ENCODE measurements at regions not wholly inside any gene's neighbourhood (a gene's known extent, or its start where the extent isn't known, plus 50 kb on each side); places are given as distances from the start of the nearest gene placed in this dataset.

GRCh38 chr17:31740611-31741082, 118.4 kb downstream of the COPRS start:
- no peak overlapping the region for H2AK5ac ChIP-seq (ENCODE audit: low read depth, low read length)
- no peaks in the 10 kb centered on the region for H3K9me3 ChIP-seq (ENCODE audit: insufficient read depth in 2 of 2, low read depth in 1 of 2, low read length in 1 of 2)
- H3K56ac ChIP-seq (replicated peaks; ENCODE audit: insufficient read length, low read depth, low read length), result no peak overlapping the region
- H2BK20ac ChIP-seq (ENCODE audit: low read length), result no peak overlapping the region
- H3K4ac ChIP-seq (replicated peaks; ENCODE audit: insufficient read length, low read depth, low read length), result no peak overlapping the region
- FAIRE-seq, result no peak
- 74% methylated on average over 4 of the region's 4 CpGs; no CpG with 5 or more reads in 1 of the 2 experiments for WGBS, 2 experiments (ENCODE audit: extremely low coverage in 1 of 2, insufficient coverage in 1 of 2, insufficient read length in 1 of 2, insufficient replicate concordance in 2 of 2, low coverage in 1 of 2, low lambda C conversion rate in 2 of 2, missing lambda C conversion rate in 1 of 2)
- no peak overlapping the region for H3K4me3 ChIP-seq (ENCODE audit: extremely low read depth in 1 of 4, insufficient read depth in 2 of 4, low read depth in 3 of 4, low read length in 4 of 4)
- no peak overlapping the region for H2BK12ac ChIP-seq (ENCODE audit: low read depth, low read length)
- H2AFZ ChIP-seq (ENCODE audit: low read length), result no peak overlapping the region
- no peak overlapping the region for H3K9ac ChIP-seq (replicated peaks in 1 of 4; ENCODE audit: extremely low read depth in 1 of 4, low read depth in 3 of 4, low read length in 3 of 4)
- H3K4me1 ChIP-seq (replicated peaks in 1 of 4; ENCODE audit: control insufficient read depth in 3 of 4, insufficient read depth in 4 of 4, low read length in 3 of 4), result 0 out of 7 replicates have a peak, but pooled peaks cover 0 to 3% (median 0%) of the 10 kb centered on the region in 4 experiments
- H3K23ac ChIP-seq (ENCODE audit: insufficient read length), result no peak overlapping the region
- no peaks in the 10 kb centered on the region for H3K79me2 ChIP-seq (ENCODE audit: control insufficient read depth in 1 of 2, insufficient read depth in 2 of 2, low read length in 2 of 2)
- no peaks in the 10 kb centered on the region for H3K23me2 ChIP-seq (ENCODE audit: low read depth, low read length)
- no peak overlapping the region for H3K18ac ChIP-seq (ENCODE audit: extremely low read depth, low read length)
- no peak for TF ChIP-seq SRF (IDR thresholded peaks at IDR 0.05; ENCODE audit: low read depth, low read length)
- no peak for TF ChIP-seq JUND (IDR thresholded peaks at IDR 0.05; ENCODE audit: low read length)
- no peak for TF ChIP-seq YY1 (IDR thresholded peaks at IDR 0.05; ENCODE audit: low read depth, low read length)
- no peak for TF ChIP-seq CBX8 (IDR thresholded peaks at IDR 0.05; ENCODE audit: borderline replicate concordance, low read depth, low read length)
- TF ChIP-seq RBBP5 (IDR thresholded peaks at IDR 0.05; ENCODE audit: borderline replicate concordance, low read depth, low read length), result no peak
- no peak for TF ChIP-seq RXRA (IDR thresholded peaks at IDR 0.05; ENCODE audit: insufficient read depth, low read depth, low read length)
- no peak for TF ChIP-seq POLR2AphosphoS5 (IDR thresholded peaks at IDR 0.05; ENCODE audit: low read depth, low read length)
- no peak for TF ChIP-seq ZNF274 (IDR thresholded peaks at IDR 0.05; ENCODE audit: borderline replicate concordance, extremely low read depth, low read length)
- H3K4me2 ChIP-seq (ENCODE audit: insufficient read depth in 1 of 2, low read depth in 2 of 2, low read length in 2 of 2), result no peak overlapping the region
- no peak overlapping the region for H2BK15ac ChIP-seq (ENCODE audit: low read length)
- no peaks in the 10 kb centered on the region for H4K20me1 ChIP-seq (replicated peaks in 1 of 2; ENCODE audit: control insufficient read depth in 1 of 2, insufficient read depth in 2 of 2, low read length in 2 of 2)
- H4K8ac ChIP-seq (ENCODE audit: extremely low read depth, insufficient read depth, low read length), result no peak overlapping the region
- no peaks in the 10 kb centered on the region for H3K79me1 ChIP-seq (ENCODE audit: low read depth, low read length)
- no peak overlapping the region for H2BK120ac ChIP-seq (replicated peaks; ENCODE audit: low read depth, low read length)
- no peak for DNase-seq (ENCODE audit: low read depth in 1 of 2, low spot score in 2 of 2)
- H4K91ac ChIP-seq (replicated peaks; ENCODE audit: insufficient read length, low read length), result no peak overlapping the region
- no peak overlapping the region for H2BK5ac ChIP-seq (ENCODE audit: low read depth, low read length)
- H3K36me3 ChIP-seq (ENCODE audit: control insufficient read depth in 2 of 4, insufficient read depth in 4 of 4, low read length in 3 of 4), result no peaks in the 10 kb centered on the region
- ChIA-PET POLR2A (ENCODE audit: partially characterized antibody) (interaction anchor here (1.2 kb wide), 1 partner anchor 47 kb away, joined by 3 read pairs; no protein-coding TSS in a partner anchor), CTCF (ENCODE audit: partially characterized antibody) (interaction anchor here (0.9 to 1.0 kb wide), 2 partner anchors 19 to 182 kb away, joined by 3 read pairs; no protein-coding TSS in a partner anchor)
- no peak overlapping the region for H4K5ac ChIP-seq (ENCODE audit: insufficient read length, low read depth, low read length)
- no peak overlapping the region for H3K27ac ChIP-seq (ENCODE audit: low read depth, low read length)
- no peak overlapping the region for H3K14ac ChIP-seq (ENCODE audit: insufficient read length)
- H3K27me3 ChIP-seq (replicated peaks in 1 of 4; ENCODE audit: control insufficient read depth in 3 of 4, extremely low read depth in 1 of 4, insufficient read depth in 3 of 4, low read length in 3 of 4), result no peaks in the 10 kb centered on the region

All from H1 (cell line).